ENCODE measurements at regions not wholly inside any gene's neighbourhood (a gene's known extent, or its start where the extent isn't known, plus 50 kb on each side); places are given as distances from the start of the nearest gene placed in this dataset.

DNA sequence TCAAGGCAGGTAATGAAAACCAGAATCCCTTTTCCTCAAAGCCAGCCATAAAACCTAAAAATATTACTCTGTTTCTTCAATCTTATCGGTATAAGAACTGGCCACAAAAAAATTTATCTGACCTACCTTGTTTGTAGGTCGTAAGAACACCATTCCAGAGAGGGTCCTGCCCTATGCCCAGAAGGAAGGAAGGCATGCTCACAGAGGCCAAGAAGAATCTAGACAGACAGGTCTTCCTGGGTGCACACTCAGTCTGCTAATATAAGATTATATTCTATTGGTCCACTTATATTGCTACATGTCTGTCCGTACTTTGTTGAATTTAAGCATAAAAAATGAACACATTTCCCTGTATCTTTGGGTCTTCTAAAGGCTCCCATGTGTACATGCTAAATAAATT, 2136.1 kb upstream of the PCDH20 start:
- no peak for TF ChIP-seq POLR2AphosphoS5 (IDR thresholded peaks at IDR 0.05)
- TF ChIP-seq, protein P1, sequence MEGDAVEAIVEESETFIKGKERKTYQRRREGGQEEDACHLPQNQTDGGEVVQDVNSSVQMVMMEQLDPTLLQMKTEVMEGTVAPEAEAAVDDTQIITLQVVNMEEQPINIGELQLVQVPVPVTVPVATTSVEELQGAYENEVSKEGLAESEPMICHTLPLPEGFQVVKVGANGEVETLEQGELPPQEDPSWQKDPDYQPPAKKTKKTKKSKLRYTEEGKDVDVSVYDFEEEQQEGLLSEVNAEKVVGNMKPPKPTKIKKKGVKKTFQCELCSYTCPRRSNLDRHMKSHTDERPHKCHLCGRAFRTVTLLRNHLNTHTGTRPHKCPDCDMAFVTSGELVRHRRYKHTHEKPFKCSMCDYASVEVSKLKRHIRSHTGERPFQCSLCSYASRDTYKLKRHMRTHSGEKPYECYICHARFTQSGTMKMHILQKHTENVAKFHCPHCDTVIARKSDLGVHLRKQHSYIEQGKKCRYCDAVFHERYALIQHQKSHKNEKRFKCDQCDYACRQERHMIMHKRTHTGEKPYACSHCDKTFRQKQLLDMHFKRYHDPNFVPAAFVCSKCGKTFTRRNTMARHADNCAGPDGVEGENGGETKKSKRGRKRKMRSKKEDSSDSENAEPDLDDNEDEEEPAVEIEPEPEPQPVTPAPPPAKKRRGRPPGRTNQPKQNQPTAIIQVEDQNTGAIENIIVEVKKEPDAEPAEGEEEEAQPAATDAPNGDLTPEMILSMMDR (IDR thresholded peaks at IDR 0.05), result no peak
- no peak for TF ChIP-seq POLR2A (IDR thresholded peaks at IDR 0.05; ENCODE audit: low read depth)

Measured in esophagus muscularis mucosa (tissue), 3 donors.